Right lobe of liver (tissue), 6 donors: ENCODE measurements at regions not wholly inside any gene's neighbourhood (a gene's known extent, or its start where the extent isn't known, plus 50 kb on each side); places are given as distances from the start of the nearest gene placed in this dataset.
"Not testable (repeated sequence)": the region's sequence is repeated elsewhere in the genome, so short reads cannot be mapped to it uniquely, and the experiment has no call there.

ENCODE experiments used
- ATAC-seq, 4 donors: fragments of 200-7000 bp; cut with Tn5 transposase; one replicate each; pipeline ENCODE4 v1.9.1; 2020; ENCODE audit warnings: mild to moderate bottlenecking in 4 of 4, moderate library complexity in 4 of 4
- DNase-seq, 3 donors: peaks; one replicate each; pipeline ENCODE4 v3.0.0-alpha.2; 2020
- H3K27ac ChIP-seq, 3 donors: fragments of 200-600 bp; one replicate each; pipeline ENCODE4 v1.8.0; 2022
- H3K27me3 ChIP-seq, 2 donors: fragments of 200-600 bp; one replicate each; pipeline ENCODE4 v1.8.0; 2022
- H3K36me3 ChIP-seq, 4 donors: fragments of 200-600 bp; sonication (generic) in 1 of 4; one replicate each; pipeline versions ENCODE4 v1.5.1 to v1.8.0; 2017 to 2022; ENCODE audit warnings: control low read depth in 1 of 4
- H3K4me1 ChIP-seq, 4 donors: fragments of 200-600 bp; sonication (generic) in 1 of 4; one replicate each; pipeline versions ENCODE4 v1.5.1 to v1.8.0; 2017 to 2022; ENCODE audit warnings: control low read depth in 1 of 4
- H3K4me3 ChIP-seq, 3 donors: fragments of 200-600 bp; one replicate each; pipeline ENCODE4 v1.8.0; 2022
- H3K9me3 ChIP-seq, 4 donors: fragments of 200-600 bp; sonication (generic) in 1 of 4; one replicate each; pipeline versions ENCODE4 v1.5.1 to v1.8.0; 2017 to 2022; ENCODE audit warnings: control low read depth in 1 of 4
- CTCF ChIP-seq, 4 donors: fragments of 200-600 bp in 3 of 4; fragments of 450-650 bp in 1 of 4; IDR thresholded peaks; one replicate each; pipeline versions ENCODE4 v1.5.1 to v1.8.0; 2016 to 2022; ENCODE audit warnings: antibody characterized with exemption in 4 of 4, mild to moderate bottlenecking in 2 of 4
- POLR2A ChIP-seq: fragments of 450-650 bp; IDR thresholded peaks from one replicate; pipeline ENCODE4 v1.6.1; 2017; ENCODE audit warnings: antibody characterized with exemption, mild to moderate bottlenecking
- WGBS: methylation state at CpG from one replicate; pipeline ENCODE4 v1.1.6; 2018; ENCODE audit warnings: low coverage, low lambda C conversion rate; ENCODE audit not compliant: insufficient coverage; ENCODE audit errors: missing lambda C conversion rate; 5-methylcytosine and 5-hydroxymethylcytosine counted together
- intact Hi-C, 2 donors: fragments of 100-400 bp; cut with DNase I; formaldehyde crosslinking; loops; one replicate each; pipeline versions ENCODE4 v1.11.2 to v1.14.1; 2022
- donor health status: DM: no; HTN: yes; CAD: no.
- donor health status: DM: no; HTN: no; CAD: no.
- donor health status: DM: no; HTN: no; CAD: no.
- donor health status: DM: no; HTN: yes; CAD: no.
- donor health status: DM: no; HTN: yes; CAD: no.

- DNase-seq (no peak), ATAC-seq (no peak)
- intact Hi-C loops, result no loop called here
- TF ChIP-seq POLR2A, result no peak
- no peak for TF ChIP-seq CTCF (IDR thresholded peaks at IDR 0.05)
- no peaks in the 10 kb centered on the region for H3K4me1 ChIP-seq
- no peak overlapping the region for H3K4me3 ChIP-seq
- WGBS, result 60% methylated on average over 4 of the region's 7 CpGs
- no peak overlapping the region for H3K27ac ChIP-seq
- H3K36me3 ChIP-seq, result no peaks in the 10 kb centered on the region
- no peaks in the 10 kb centered on the region for H3K27me3 ChIP-seq
- H3K9me3 ChIP-seq, result no peaks in the 10 kb centered on the region
These were observed 278.0 kb upstream of the PLET1 start for GRCh38 chr11:112538534-112539280.

- H3K27ac ChIP-seq, ATAC-seq, DNase-seq, H3K4me3 ChIP-seq, H3K4me1 ChIP-seq, intact Hi-C loops, H3K9me3 ChIP-seq, H3K27me3 ChIP-seq, H3K36me3 ChIP-seq: not testable (repeated sequence)
- WGBS, result no CpG with 5 or more reads among the region's 1 CpG
These were observed 278.6 kb upstream of the PLET1 start for GRCh38 chr11:112539281-112539555.

- ATAC-seq (no peak), DNase-seq (no peak)
- Histone ChIP-seq H3K4me3 (no peak overlapping the region), H3K9me3 (no peaks in the 10 kb centered on the region), H3K27ac (no peak overlapping the region), H3K27me3 (no peaks in the 10 kb centered on the region), H3K36me3 (no peaks in the 10 kb centered on the region), H3K4me1 (no peaks in the 10 kb centered on the region)
- no peak for TF ChIP-seq POLR2A
- no peak for TF ChIP-seq CTCF (IDR thresholded peaks at IDR 0.05)
- intact Hi-C loops, result no loop called here
- WGBS, result 59% methylated on average over 6 of the region's 6 CpGs
These were observed 279.1 kb upstream of the PLET1 start for GRCh38 chr11:112539741-112540140.

GRCh38 chr11:112540261-112540660 is 279.6 kb upstream of the PLET1 start:
- 59% methylated on average over 2 of the region's 2 CpGs for WGBS
- no peak for TF ChIP-seq POLR2A
- no peak for TF ChIP-seq CTCF (IDR thresholded peaks at IDR 0.05)

GRCh38 chr11:112541140-112542046 is 280.7 kb upstream of the PLET1 start:
- 47% methylated on average over 3 of the region's 3 CpGs for WGBS

More at GRCh38 chr11:112540261-112540660, 279.6 kb upstream of the PLET1 start:
- H3K4me3 ChIP-seq, result no peak overlapping the region
- no peaks in the 10 kb centered on the region for H3K9me3 ChIP-seq
- H3K4me1 ChIP-seq, result no peaks in the 10 kb centered on the region
- H3K36me3 ChIP-seq, result no peaks in the 10 kb centered on the region
- intact Hi-C loops, result no loop called here
- ATAC-seq, result no peak
- H3K27me3 ChIP-seq, result no peaks in the 10 kb centered on the region
- DNase-seq, result no peak
- H3K27ac ChIP-seq, result no peak overlapping the region

More at GRCh38 chr11:112541140-112542046, 280.7 kb upstream of the PLET1 start:
- intact Hi-C loops, result no loop called here
- DNase-seq (no peak), ATAC-seq (no peak)
- Histone ChIP-seq H3K9me3 (no peaks in the 10 kb centered on the region), H3K36me3 (no peaks in the 10 kb centered on the region), H3K4me3 (no peak overlapping the region), H3K4me1 (no peaks in the 10 kb centered on the region), H3K27ac (no peak overlapping the region), H3K27me3 (no peaks in the 10 kb centered on the region)
- TF ChIP-seq CTCF (IDR thresholded peaks at IDR 0.05), result no peak
- no peak for TF ChIP-seq POLR2A
